Renal cortex interstitium (tissue), 11 donors: ENCODE measurements at regions not wholly inside any gene's neighbourhood (a gene's known extent, or its start where the extent isn't known, plus 50 kb on each side); places are given as distances from the start of the nearest gene placed in this dataset.

ENCODE experiments used
- DNase-seq, 11 donors: peaks; one replicate each; pipeline ENCODE4 v3.0.0-alpha.2; 2013; ENCODE audit warnings: low read depth in 9 of 11, low spot score in 4 of 11; ENCODE audit errors: extremely low read depth in 1 of 11

GRCh38 chr4:156459584-156459983 is 505.9 kb upstream of the CTSO start:
- DNase-seq = no peak

DNA sequence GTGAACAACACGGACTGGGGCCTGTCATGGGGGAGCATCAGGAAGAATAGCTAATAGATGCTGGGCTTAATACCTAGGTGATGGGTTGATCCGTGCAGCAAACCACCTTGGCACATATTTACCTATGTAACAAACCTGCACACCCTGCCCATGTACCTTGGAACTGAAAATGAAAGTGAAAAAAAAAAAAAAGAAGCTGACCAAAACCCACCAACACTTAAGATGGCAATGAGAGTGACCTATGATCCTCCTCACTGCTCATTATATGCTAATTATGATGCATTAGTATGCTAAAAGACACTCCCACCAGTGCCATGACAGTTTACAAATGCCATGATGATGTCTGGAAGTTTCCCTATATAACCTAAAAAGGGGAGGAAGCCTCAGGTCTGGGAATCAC is 503.2 kb upstream of the CTSO start:
- no peak for DNase-seq

DNA sequence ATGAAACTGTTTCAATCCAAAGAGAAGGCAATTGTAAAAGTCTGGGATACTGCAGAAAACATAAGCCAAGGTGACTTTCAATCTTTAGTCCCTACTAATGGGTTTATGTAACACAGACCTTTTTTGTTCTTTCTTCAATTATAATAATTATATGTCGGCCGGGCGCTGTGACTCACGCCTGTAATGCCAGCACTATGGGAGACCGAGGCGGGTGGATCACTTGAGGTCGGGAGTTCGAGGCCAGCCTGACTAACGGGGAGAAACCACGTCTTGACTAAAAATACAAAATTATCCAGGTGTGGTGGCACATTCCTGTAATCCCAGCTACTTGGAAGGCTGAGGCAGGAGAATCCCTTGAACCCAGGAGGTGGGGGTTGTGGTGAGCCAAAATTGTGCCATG is 489.8 kb upstream of the CTSO start:
- DNase-seq = no peak

DNA sequence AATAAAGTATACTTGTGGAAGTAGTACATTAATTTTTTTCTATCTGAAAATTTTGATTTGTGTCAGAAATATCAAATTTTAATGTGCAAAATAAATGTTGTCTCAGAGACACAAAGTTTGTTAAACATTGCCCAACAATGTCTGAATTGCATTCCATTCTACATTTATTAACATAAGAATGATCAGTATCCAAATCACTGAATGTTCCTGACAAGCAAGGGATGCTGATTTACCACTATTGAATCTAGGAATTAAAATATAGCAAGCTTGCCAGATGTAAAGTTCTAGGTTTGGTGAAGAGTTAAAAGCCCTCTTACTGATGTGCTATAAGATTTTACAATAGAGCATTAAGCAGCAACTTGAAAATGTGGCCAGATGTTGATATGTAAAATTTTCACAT is 489.2 kb upstream of the CTSO start:
- no peak for DNase-seq

DNA sequence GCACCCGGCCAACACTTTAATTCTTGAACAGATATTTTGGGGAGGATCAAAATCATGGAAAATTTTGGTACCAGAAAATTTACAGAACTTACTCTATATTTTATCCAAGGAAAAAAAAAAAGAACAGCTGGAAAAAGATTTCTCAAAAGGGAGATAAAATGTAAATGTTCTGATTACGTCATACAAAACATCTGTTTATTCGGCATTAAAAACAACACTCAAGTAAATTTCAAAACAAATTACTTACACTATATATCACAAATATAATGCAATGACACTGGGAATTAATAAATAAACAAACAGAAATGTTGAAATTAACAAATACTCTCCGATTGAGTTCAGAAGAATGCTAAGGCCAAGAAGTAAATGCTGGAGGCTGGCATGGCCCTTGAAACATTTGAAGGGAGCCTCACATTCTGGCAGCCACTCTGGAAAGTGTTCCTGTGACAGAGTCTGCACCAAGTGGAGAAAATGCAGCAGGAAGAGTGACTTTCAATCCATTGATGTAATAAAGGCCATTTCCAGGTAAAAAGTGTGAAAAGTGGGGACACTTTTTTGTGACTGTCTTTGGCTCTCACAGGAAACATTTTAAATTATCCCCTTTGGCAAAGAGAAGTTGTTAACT is 486.0 kb upstream of the CTSO start:
- no peak for DNase-seq

GRCh38 chr4:156437666-156438065 is 484.0 kb upstream of the CTSO start:
- no peak for DNase-seq

DNA sequence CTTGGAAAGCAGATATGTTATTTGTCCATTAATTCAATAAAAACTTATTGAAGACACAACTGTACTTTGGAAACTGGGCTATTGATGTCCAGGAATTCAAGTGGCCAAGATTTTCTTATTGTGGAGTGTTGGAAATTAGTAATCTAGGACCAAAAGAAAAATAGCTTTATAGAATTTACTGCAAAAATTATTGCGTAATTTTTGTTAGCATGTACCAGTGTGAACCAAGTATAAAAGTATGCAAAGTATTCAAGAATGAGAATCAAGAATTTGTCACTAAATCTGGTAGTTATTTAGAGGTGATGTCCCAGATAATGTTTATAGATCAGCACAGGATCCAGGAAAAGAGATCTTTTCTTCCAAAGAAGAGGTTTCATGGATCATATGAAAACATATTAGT is 468.9 kb upstream of the CTSO start:
- no peak for DNase-seq

DNA sequence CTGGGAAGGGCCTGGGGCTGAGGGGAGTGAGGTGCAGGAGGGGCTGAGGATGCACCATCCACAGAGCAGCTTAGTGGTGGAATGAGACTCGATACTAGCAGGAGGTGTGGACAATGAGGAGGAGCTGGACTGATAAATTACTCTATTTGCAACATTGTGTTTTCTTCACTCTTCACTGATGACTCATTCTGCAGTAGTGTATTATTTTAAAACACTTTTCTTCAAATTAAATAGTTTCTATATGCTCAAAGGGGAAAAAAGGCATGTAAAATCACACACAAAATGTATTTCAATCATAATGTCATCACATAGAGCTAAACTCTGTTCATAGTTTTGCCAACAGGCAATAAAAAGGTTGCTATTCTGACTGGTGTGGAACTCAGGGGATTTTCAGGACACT is 467.0 kb upstream of the CTSO start:
- DNase-seq = no peak

DNA sequence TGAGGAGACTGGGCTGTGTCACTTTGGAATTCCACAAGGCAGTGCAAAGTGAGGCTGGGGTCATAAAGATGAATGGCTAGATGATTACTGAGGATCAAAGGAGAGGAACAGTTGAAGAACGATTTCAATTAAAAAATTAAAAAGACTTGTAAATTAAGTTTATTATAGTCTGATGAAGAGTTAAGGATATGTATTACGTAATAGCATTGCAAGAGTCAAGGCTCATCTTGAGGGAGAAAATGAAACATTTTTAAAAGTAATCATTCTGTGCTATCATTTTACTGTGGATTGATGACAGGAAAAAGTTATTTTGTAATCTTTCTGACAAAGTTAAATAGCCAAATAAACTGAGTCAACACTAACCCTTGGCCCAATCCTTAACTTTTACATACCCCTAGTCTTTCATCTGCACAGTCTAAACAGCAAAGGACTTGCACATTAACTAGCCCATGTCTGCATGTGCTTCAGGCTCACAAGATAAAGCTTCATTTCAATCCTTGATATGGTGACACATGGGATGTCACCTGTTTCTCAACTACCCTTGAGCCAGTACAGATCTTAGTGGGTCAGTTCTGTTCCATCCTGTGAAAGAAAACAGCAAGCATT is 465.5 kb upstream of the CTSO start:
- no peak for DNase-seq

DNA sequence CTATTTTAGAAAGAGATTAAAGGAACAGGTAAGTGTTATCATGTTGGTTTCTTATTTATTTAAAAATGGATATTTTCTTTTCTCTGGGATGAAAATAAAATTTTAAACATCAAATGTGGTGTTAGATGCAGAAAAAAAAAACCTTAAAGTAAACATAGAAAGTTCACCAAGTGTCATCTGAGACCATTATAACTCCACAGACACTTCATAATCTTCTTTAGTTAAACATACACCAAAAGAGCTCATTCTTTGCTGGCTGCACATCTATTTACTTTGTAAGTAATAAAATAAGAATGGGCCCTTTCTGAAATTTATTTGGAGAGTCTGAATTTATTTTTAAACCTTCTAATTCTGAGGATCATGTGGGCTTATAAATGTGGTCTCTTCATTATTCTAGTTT is 460.7 kb upstream of the CTSO start:
- no peak for DNase-seq

DNA sequence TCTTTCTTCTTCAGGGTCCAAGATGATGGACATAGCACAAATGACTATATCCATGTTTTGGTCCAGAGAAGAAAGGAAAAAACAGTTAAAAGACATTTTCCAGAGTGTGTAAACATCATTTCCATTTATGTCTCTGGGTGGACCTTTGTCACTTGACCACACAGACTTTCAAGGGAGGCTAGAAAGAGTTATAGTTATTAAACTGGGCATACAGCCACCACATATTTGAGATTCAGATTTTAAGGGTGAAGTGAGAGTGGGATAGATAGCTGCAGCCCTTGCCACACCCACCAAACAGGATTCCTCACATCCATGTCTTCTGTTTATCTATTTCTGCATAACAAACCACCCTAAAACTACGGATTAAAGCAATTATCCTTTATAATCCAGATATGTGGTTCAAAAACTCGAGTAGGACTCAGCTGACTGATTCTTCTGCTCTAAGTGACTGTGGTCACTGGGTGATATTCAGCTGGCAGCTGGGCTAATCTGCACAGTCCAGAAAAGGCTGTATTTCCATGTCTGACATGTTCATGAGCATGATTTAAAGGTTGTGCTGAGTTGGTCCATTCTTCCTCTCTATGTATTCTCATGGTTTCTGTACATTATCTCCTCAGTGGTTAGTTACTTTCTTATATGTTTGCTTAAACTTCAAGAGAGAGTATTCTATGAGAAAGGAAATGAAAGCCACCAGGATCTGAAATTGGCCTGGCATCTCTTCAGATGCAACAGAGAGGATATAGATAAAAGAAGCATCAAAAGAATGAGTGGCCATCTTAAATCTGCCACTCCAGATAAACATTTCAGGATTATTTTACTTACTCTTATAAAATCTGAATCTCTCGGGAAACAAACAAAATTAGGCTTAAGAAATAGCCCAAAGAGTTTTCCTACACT is 459.8 kb upstream of the CTSO start:
- peak in 3 of 11 donors; percentile 9 to 12 (median 12) for DNase-seq

DNA sequence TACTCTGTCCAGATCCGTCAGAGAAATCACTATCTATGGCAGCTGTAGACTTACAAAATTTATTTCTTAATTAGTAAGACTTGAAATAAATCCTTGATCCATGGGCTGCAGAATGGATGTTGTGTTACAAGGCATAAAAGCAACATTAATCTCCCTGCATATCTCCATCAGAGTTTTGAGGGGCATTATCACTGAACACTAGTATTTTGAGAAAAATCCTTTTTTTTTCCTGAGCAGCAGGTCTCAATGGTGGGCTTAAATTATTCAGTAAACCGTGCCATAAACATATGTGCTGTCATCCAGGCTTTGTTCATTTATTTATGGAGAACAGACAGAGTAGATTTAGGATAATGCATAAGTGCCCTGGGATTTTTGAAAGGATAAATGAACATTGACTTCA is 457.9 kb upstream of the CTSO start:
- no peak for DNase-seq

- DNase-seq = no peak
Measured at GRCh38 chr4:156408749-156409148, 455.1 kb upstream of the CTSO start.

- DNase-seq = peak in 1 of 11 donors; percentile 8
Measured at GRCh38 chr4:156401371-156401770, 447.7 kb upstream of the CTSO start.

GRCh38 chr4:156396534-156396933 is 442.9 kb upstream of the CTSO start:
- no peak for DNase-seq

DNA sequence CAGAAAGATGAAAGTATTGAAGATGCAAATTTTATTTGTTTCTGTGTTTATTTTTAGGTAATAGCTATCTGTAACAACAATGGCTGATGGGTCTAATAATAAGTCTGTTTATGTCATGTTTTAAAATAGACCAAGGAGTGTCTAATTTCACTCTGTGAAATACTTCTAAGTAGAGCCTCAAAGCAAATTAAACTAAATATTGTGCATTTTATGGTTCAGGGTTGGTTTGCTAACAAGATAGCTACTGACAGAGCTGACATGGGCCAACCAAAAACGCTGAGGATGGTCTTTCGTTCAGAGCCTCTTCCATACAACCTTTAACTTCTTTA is 437.6 kb upstream of the CTSO start:
- DNase-seq = no peak

GRCh38 chr4:156390599-156391324 is 437.1 kb upstream of the CTSO start:
- DNase-seq = no peak

GRCh38 chr4:156388826-156389225 is 435.2 kb upstream of the CTSO start:
- DNase-seq = no peak

DNA sequence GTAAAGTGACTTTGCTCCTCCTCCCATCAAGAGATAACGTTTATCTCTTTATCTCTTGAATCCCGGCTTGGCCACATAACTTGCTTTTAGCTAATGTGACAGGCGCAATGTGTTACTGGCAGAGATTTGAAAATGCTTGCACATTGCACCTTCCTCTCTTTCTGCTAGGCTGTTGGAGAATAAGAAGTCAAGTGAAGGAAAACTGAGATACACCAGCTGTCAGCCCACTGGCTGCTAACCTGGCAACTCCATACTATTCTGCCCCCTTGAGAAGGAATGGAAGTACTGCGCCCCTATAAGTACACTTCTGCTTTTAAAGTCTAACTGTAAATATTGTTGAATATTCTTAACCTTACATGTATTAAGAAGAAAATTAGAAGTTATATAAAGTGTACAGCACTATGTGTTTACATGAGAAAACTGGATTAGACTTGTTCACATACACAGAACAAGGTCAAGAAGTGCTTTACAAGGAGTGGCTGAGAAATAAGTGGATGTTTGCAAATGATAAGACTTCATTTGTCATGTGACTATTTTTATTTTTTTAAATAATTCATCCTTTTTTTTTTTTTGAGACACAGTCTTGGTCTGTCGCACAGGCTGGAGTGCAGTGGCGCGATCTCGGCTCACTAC is 424.5 kb upstream of the CTSO start:
- DNase-seq = peak in 9 of 11 donors; percentile 14 to 65 (median 37)
